ENCODE measurements at regions not wholly inside any gene's neighbourhood (a gene's known extent, or its start where the extent isn't known, plus 50 kb on each side); places are given as distances from the start of the nearest gene placed in this dataset.
"Not testable (repeated sequence)": the region's sequence is repeated elsewhere in the genome, so short reads cannot be mapped to it uniquely, and the experiment has no call there.

- TF ChIP-seq POLR2A, CTCF (IDR thresholded peaks at IDR 0.05): not testable (repeated sequence)
Measured at GRCh38 chr16:16607401-16608082, 228.6 kb downstream of the NPIPA7 start.

Measured in uterus (tissue), 2 donors.